ENCODE measurements at regions not wholly inside any gene's neighbourhood (a gene's known extent, or its start where the extent isn't known, plus 50 kb on each side); places are given as distances from the start of the nearest gene placed in this dataset.

DNA sequence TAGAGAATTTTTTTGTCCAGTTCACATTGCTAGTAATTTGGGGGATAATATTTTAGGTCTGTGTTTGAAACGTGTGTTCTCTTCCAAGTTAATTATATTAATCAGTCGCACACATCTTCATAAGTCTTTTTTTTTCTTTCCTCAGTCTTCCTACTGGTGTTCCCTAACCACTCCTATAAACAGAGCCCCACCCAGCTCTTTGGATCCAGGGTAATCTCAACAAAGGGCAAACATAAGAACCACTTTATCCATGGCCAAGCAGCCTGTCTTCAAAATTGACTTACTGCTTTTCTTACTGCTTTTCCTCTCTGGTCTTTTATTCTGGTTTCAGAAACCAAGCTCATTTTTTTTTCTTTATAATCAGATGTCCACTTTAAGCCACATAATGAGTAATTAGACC, 266.8 kb upstream of the NECTIN3 start:
- WGBS: 79% methylated on average over 2 of the region's 2 CpGs

DNA sequence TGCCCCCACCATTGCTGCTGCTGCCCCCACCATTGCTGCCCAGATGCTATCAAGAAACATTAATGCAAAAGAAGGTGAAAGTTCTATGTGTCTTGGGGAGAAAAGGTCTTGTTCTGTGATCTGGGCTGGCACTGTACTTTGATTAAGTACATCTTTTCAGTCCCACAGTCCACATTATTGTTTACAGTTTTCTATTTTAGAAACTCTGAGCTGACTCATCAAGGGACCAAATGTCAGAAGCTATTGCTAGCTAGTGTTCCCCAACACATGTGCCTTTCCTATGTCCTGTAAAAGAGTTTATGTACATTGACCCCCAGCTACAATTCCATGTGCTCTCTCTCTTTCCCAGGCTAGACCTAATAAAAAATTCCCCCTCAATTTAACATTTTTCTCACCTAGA, 264.7 kb upstream of the NECTIN3 start:
- Histone ChIP-seq H3K9me3 (ENCODE audit: control insufficient read depth in 4 of 4, low read length in 3 of 4) (no peaks in the 10 kb centered on the region), H3K27me3 (ENCODE audit: control insufficient read depth in 4 of 4, insufficient read depth in 4 of 4, low read length in 3 of 4) (no peaks in the 10 kb centered on the region), H3K9ac (ENCODE audit: low read depth in 1 of 2, low read length in 2 of 2) (no peak overlapping the region), H3K27ac (ENCODE audit: low read depth in 1 of 2, low read length in 2 of 2) (no peak overlapping the region), H3K4me3 (ENCODE audit: low read depth in 1 of 3, low read length in 3 of 3) (no peak overlapping the region), H3K4me1 (ENCODE audit: control insufficient read depth in 4 of 4, insufficient read depth in 4 of 4, low read length in 3 of 4) (peaks cover 0 to 3% (median 2%) of the 10 kb centered on the region in 4 donors), H3K36me3 (ENCODE audit: control insufficient read depth in 4 of 4, insufficient read depth in 3 of 4, low read depth in 1 of 4, low read length in 3 of 4) (no peaks in the 10 kb centered on the region)
- no peak for TF ChIP-seq NR2F2 (IDR thresholded peaks at IDR 0.05)
- TF ChIP-seq, protein P1, sequence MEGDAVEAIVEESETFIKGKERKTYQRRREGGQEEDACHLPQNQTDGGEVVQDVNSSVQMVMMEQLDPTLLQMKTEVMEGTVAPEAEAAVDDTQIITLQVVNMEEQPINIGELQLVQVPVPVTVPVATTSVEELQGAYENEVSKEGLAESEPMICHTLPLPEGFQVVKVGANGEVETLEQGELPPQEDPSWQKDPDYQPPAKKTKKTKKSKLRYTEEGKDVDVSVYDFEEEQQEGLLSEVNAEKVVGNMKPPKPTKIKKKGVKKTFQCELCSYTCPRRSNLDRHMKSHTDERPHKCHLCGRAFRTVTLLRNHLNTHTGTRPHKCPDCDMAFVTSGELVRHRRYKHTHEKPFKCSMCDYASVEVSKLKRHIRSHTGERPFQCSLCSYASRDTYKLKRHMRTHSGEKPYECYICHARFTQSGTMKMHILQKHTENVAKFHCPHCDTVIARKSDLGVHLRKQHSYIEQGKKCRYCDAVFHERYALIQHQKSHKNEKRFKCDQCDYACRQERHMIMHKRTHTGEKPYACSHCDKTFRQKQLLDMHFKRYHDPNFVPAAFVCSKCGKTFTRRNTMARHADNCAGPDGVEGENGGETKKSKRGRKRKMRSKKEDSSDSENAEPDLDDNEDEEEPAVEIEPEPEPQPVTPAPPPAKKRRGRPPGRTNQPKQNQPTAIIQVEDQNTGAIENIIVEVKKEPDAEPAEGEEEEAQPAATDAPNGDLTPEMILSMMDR (IDR thresholded peaks at IDR 0.05; ENCODE audit: low read depth, low read length, missing input control): no peak
- TF ChIP-seq, protein P2, sequence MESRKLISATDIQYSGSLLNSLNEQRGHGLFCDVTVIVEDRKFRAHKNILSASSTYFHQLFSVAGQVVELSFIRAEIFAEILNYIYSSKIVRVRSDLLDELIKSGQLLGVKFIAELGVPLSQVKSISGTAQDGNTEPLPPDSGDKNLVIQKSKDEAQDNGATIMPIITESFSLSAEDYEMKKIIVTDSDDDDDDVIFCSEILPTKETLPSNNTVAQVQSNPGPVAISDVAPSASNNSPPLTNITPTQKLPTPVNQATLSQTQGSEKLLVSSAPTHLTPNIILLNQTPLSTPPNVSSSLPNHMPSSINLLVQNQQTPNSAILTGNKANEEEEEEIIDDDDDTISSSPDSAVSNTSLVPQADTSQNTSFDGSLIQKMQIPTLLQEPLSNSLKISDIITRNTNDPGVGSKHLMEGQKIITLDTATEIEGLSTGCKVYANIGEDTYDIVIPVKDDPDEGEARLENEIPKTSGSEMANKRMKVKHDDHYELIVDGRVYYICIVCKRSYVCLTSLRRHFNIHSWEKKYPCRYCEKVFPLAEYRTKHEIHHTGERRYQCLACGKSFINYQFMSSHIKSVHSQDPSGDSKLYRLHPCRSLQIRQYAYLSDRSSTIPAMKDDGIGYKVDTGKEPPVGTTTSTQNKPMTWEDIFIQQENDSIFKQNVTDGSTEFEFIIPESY (IDR thresholded peaks at IDR 0.05): no peak
- TF ChIP-seq, protein P3, sequence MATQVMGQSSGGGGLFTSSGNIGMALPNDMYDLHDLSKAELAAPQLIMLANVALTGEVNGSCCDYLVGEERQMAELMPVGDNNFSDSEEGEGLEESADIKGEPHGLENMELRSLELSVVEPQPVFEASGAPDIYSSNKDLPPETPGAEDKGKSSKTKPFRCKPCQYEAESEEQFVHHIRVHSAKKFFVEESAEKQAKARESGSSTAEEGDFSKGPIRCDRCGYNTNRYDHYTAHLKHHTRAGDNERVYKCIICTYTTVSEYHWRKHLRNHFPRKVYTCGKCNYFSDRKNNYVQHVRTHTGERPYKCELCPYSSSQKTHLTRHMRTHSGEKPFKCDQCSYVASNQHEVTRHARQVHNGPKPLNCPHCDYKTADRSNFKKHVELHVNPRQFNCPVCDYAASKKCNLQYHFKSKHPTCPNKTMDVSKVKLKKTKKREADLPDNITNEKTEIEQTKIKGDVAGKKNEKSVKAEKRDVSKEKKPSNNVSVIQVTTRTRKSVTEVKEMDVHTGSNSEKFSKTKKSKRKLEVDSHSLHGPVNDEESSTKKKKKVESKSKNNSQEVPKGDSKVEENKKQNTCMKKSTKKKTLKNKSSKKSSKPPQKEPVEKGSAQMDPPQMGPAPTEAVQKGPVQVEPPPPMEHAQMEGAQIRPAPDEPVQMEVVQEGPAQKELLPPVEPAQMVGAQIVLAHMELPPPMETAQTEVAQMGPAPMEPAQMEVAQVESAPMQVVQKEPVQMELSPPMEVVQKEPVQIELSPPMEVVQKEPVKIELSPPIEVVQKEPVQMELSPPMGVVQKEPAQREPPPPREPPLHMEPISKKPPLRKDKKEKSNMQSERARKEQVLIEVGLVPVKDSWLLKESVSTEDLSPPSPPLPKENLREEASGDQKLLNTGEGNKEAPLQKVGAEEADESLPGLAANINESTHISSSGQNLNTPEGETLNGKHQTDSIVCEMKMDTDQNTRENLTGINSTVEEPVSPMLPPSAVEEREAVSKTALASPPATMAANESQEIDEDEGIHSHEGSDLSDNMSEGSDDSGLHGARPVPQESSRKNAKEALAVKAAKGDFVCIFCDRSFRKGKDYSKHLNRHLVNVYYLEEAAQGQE (IDR thresholded peaks at IDR 0.05): no peak
- no peak for TF ChIP-seq SP1 (IDR thresholded peaks at IDR 0.05)
- TF ChIP-seq FOXA1 (IDR thresholded peaks at IDR 0.05): no peak
- no peak for DNase-seq (ENCODE audit: low spot score)

More for the DNA sequence above, 266.8 kb upstream of the NECTIN3 start:
- no peaks in the 10 kb centered on the region for H3K27me3 ChIP-seq (ENCODE audit: control insufficient read depth in 4 of 4, insufficient read depth in 4 of 4, low read length in 3 of 4)
- no peaks in the 10 kb centered on the region for H3K4me1 ChIP-seq (ENCODE audit: control insufficient read depth in 4 of 4, insufficient read depth in 4 of 4, low read length in 3 of 4)
- H3K9me3 ChIP-seq (ENCODE audit: control insufficient read depth in 4 of 4, low read length in 3 of 4): no peaks in the 10 kb centered on the region
- H3K36me3 ChIP-seq (ENCODE audit: control insufficient read depth in 4 of 4, insufficient read depth in 3 of 4, low read depth in 1 of 4, low read length in 3 of 4): no peaks in the 10 kb centered on the region
- no peak for TF ChIP-seq HNF4A (conservative IDR thresholded peaks at IDR 0.05)
- TF ChIP-seq, protein P1 (IDR thresholded peaks at IDR 0.05; ENCODE audit: low read depth, low read length, missing input control): no peak
- TF ChIP-seq JUND (IDR thresholded peaks at IDR 0.05): no peak
- TF ChIP-seq FOXA2 (IDR thresholded peaks at IDR 0.05): no peak
- TF ChIP-seq YY1 (IDR thresholded peaks at IDR 0.05): no peak
- TF ChIP-seq EGR1 (IDR thresholded peaks at IDR 0.05; ENCODE audit: low read depth in 2 of 2): no peak
- TF ChIP-seq, protein P4, sequence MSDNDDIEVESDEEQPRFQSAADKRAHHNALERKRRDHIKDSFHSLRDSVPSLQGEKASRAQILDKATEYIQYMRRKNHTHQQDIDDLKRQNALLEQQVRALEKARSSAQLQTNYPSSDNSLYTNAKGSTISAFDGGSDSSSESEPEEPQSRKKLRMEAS (IDR thresholded peaks at IDR 0.05): no peak
- TF ChIP-seq, protein P3 (IDR thresholded peaks at IDR 0.05): no peak
- no peak for TF ChIP-seq RAD21 (IDR thresholded peaks at IDR 0.05)
- no peak for TF ChIP-seq GABPA (IDR thresholded peaks at IDR 0.05 in 1 of 2, conservative IDR thresholded peaks at IDR 0.05 in 1 of 2)
- TF ChIP-seq HNF4G (IDR thresholded peaks at IDR 0.05): no peak
- TF ChIP-seq RXRA (IDR thresholded peaks at IDR 0.05): no peak
- no peak overlapping the region for H3K9ac ChIP-seq (ENCODE audit: low read depth in 1 of 2, low read length in 2 of 2)
- H3K4me3 ChIP-seq (ENCODE audit: low read depth in 1 of 3, low read length in 3 of 3): no peak overlapping the region
- no peak for DNase-seq (ENCODE audit: low spot score)
- H3K27ac ChIP-seq (ENCODE audit: low read depth in 1 of 2, low read length in 2 of 2): no peak overlapping the region
